ENCODE measurements at regions not wholly inside any gene's neighbourhood (a gene's known extent, or its start where the extent isn't known, plus 50 kb on each side); places are given as distances from the start of the nearest gene placed in this dataset.
A peak's percentile ranks its signal among the peaks of the same experiment; 100 is the strongest.

GRCh38 chr9:94014066-94014654, 59.0 kb upstream of the BARX1 start:
- Histone ChIP-seq H3K27ac (no peak overlapping the region), H3K4me1 (peaks cover 0 to 13% of the 10 kb centered on the region in 2 donors), H3K36me3 (no peaks in the 10 kb centered on the region), H3K9me3 (no peaks in the 10 kb centered on the region), H3K27me3 (no peaks in the 10 kb centered on the region), H3K4me3 (no peak overlapping the region)
- DNase-seq (ENCODE audit: low spot score), result no peak
- TF ChIP-seq, protein P1, sequence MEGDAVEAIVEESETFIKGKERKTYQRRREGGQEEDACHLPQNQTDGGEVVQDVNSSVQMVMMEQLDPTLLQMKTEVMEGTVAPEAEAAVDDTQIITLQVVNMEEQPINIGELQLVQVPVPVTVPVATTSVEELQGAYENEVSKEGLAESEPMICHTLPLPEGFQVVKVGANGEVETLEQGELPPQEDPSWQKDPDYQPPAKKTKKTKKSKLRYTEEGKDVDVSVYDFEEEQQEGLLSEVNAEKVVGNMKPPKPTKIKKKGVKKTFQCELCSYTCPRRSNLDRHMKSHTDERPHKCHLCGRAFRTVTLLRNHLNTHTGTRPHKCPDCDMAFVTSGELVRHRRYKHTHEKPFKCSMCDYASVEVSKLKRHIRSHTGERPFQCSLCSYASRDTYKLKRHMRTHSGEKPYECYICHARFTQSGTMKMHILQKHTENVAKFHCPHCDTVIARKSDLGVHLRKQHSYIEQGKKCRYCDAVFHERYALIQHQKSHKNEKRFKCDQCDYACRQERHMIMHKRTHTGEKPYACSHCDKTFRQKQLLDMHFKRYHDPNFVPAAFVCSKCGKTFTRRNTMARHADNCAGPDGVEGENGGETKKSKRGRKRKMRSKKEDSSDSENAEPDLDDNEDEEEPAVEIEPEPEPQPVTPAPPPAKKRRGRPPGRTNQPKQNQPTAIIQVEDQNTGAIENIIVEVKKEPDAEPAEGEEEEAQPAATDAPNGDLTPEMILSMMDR (IDR thresholded peaks at IDR 0.05), result peak; percentile 37 to 70

- Histone ChIP-seq H3K9me3 (no peaks in the 10 kb centered on the region), H3K27ac (no peak overlapping the region), H3K4me1 (no peaks in the 10 kb centered on the region), H3K36me3 (no peaks in the 10 kb centered on the region), H3K4me3 (no peak overlapping the region), H3K27me3 (no peaks in the 10 kb centered on the region)
- no peak for DNase-seq (ENCODE audit: low spot score)
- TF ChIP-seq, protein P1 (IDR thresholded peaks at IDR 0.05), result no peak
Measured at GRCh38 chr9:94010980-94011533, 55.9 kb upstream of the BARX1 start.

GRCh38 chr9:94005272-94005901, 50.2 kb upstream of the BARX1 start:
- no peaks in the 10 kb centered on the region for H3K27me3 ChIP-seq
- no peak for DNase-seq (ENCODE audit: low spot score)
- H3K4me1 ChIP-seq, result no peaks in the 10 kb centered on the region
- H3K9me3 ChIP-seq, result peaks cover 0 to 6% of the 10 kb centered on the region in 2 donors
- no peak overlapping the region for H3K4me3 ChIP-seq
- no peaks in the 10 kb centered on the region for H3K36me3 ChIP-seq
- TF ChIP-seq, protein P1 (IDR thresholded peaks at IDR 0.05), result no peak
- H3K27ac ChIP-seq, result no peak overlapping the region
